DOHH2 (cell line): ENCODE measurements at regions not wholly inside any gene's neighbourhood (a gene's known extent, or its start where the extent isn't known, plus 50 kb on each side); places are given as distances from the start of the nearest gene placed in this dataset.
A peak's percentile ranks its signal among the peaks of the same experiment; 100 is the strongest.

Source experiments
- H3F3A ChIP-seq: fragments of 200-600 bp; sonication (generic), shearing (Covaris generic); 2 replicates; pipeline ENCODE4 v1.6.0; 2016; ENCODE audit warnings: antibody characterized with exemption, mild to moderate bottlenecking; ENCODE audit not compliant: control insufficient read depth, insufficient read depth
- H3K27ac ChIP-seq: fragments of 200-600 bp; sonication (generic); 2 replicates; pipeline ENCODE4 v1.5.1; 2014; ENCODE audit warnings: low read depth, mild to moderate bottlenecking, low read length, moderate library complexity
- H3K27me3 ChIP-seq: fragments of 200-600 bp; sonication (generic); 2 replicates; pipeline ENCODE4 v1.6.1; 2014; ENCODE audit warnings: mild to moderate bottlenecking, low read length, mixed read lengths; ENCODE audit not compliant: control insufficient read depth
- H3K36me3 ChIP-seq: fragments of 200-600 bp; sonication (generic); 2 replicates; pipeline ENCODE4 v1.6.1; 2014; ENCODE audit warnings: mild to moderate bottlenecking, low read length, moderate library complexity, mixed read lengths; ENCODE audit not compliant: control insufficient read depth
- H3K4me1 ChIP-seq: fragments of 200-600 bp; sonication (generic); 2 replicates; pipeline ENCODE4 v1.6.1; 2014; ENCODE audit warnings: mild to moderate bottlenecking, low read length, mixed read lengths; ENCODE audit not compliant: control insufficient read depth
- H3K4me2 ChIP-seq: fragments of 200-600 bp; sonication (generic); 2 replicates; pipeline ENCODE4 v1.6.0; 2014; ENCODE audit warnings: mild to moderate bottlenecking, low read length, moderate library complexity
- H3K4me3 ChIP-seq: fragments of 200-600 bp; sonication (generic); 2 replicates; pipeline ENCODE4 v1.5.1; 2014; ENCODE audit warnings: mild to moderate bottlenecking, low read length, mixed read lengths
- H3K79me2 ChIP-seq: fragments of 200-600 bp; sonication (generic); 2 replicates; pipeline ENCODE4 v1.6.1; 2014; ENCODE audit warnings: mild to moderate bottlenecking, low read length, mixed read lengths; ENCODE audit not compliant: control insufficient read depth
- H3K9me2 ChIP-seq: fragments of 200-600 bp; sonication (generic); replicated peaks from 2 replicates; pipeline ENCODE4 v1.6.1; 2014; ENCODE audit warnings: mild to moderate bottlenecking, low read length, mixed read lengths; ENCODE audit not compliant: control insufficient read depth
- H3K9me3 ChIP-seq: fragments of 200-600 bp; sonication (generic); 2 replicates; pipeline ENCODE4 v1.6.1; 2014; ENCODE audit warnings: antibody characterized with exemption, low read length, mixed read lengths; ENCODE audit not compliant: control insufficient read depth, insufficient read depth
- H4K20me1 ChIP-seq: fragments of 200-600 bp; sonication (generic); 2 replicates; pipeline ENCODE4 v1.6.0; 2014; ENCODE audit warnings: low read depth, mild to moderate bottlenecking, antibody characterized with exemption, low read length, moderate library complexity; ENCODE audit not compliant: control insufficient read depth, insufficient read depth
- EZH2phosphoT487 ChIP-seq: fragments of 200-600 bp; sonication (generic); IDR thresholded peaks from 2 replicates; pipeline ENCODE4 v1.6.1; 2017; ENCODE audit warnings: borderline replicate concordance, mild to moderate bottlenecking, antibody characterized with exemption, low read length, moderate library complexity, mixed read lengths
- TF ChIP-seq, protein P1 (sequence below): fragments of 200-600 bp; sonication (generic); IDR thresholded peaks from one replicate; pipeline ENCODE4 v1.5.1; 2014; ENCODE audit warnings: antibody characterized with exemption, mild to moderate bottlenecking, low read depth, low read length; ENCODE audit not compliant: poor library complexity, severe bottlenecking

DNA sequence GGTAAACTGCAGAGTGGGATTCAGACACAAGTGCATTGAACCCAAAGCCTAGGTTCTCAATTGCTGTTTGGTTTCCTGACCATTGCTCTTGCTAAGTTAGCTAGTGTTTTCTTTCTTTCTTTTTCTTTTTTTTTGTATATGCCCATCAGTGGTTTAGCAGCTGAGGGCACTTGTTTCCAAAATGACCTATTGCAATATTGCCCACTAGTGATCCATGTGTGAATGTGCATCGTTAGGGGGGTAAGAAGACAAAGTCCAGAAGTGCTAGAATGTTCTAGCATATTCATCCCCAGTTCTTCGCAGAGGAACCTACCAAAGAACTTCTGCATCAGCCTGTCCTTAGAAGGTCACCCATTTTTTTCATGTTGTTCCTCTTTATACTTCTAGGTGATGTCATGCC is 252.8 kb upstream of the GPR26 start:
- no peaks in the 10 kb centered on the region for H3K9me2 ChIP-seq
- no peaks in the 10 kb centered on the region for H3K27me3 ChIP-seq
- no peak overlapping the region for H3K27ac ChIP-seq
- H3K4me3 ChIP-seq, result no peak overlapping the region
- no peaks in the 10 kb centered on the region for H3K36me3 ChIP-seq
- TF ChIP-seq, protein P1, sequence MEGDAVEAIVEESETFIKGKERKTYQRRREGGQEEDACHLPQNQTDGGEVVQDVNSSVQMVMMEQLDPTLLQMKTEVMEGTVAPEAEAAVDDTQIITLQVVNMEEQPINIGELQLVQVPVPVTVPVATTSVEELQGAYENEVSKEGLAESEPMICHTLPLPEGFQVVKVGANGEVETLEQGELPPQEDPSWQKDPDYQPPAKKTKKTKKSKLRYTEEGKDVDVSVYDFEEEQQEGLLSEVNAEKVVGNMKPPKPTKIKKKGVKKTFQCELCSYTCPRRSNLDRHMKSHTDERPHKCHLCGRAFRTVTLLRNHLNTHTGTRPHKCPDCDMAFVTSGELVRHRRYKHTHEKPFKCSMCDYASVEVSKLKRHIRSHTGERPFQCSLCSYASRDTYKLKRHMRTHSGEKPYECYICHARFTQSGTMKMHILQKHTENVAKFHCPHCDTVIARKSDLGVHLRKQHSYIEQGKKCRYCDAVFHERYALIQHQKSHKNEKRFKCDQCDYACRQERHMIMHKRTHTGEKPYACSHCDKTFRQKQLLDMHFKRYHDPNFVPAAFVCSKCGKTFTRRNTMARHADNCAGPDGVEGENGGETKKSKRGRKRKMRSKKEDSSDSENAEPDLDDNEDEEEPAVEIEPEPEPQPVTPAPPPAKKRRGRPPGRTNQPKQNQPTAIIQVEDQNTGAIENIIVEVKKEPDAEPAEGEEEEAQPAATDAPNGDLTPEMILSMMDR, result peak; percentile 53
- TF ChIP-seq EZH2phosphoT487, result no peak
- H3F3A ChIP-seq, result no peaks in the 10 kb centered on the region
- H3K4me1 ChIP-seq, result no peaks in the 10 kb centered on the region
- H3K79me2 ChIP-seq, result no peaks in the 10 kb centered on the region
- no peaks in the 10 kb centered on the region for H4K20me1 ChIP-seq
- H3K9me3 ChIP-seq, result no peaks in the 10 kb centered on the region
- no peak overlapping the region for H3K4me2 ChIP-seq

DNA sequence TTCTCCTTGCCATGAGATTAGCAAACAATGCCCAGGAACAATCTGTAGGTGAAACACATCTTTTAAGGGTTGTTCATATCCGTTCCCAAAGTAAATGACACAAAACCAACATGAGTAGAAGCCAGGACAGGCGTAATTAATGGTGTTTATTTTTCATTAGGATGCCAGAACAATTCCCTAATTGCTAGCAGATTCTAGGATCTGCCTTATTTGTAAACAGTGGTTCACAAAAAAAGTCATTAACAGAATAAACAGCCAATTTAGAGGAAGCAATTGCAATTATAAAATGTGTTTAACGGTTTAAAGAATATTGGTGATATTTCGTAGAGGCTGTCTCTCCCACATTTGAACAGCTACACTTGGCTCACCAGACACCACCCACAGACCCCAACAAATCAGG is 250.6 kb upstream of the GPR26 start:
- Histone ChIP-seq H3K27me3 (no peaks in the 10 kb centered on the region), H3K36me3 (no peaks in the 10 kb centered on the region), H3F3A (no peaks in the 10 kb centered on the region), H3K27ac (no peak overlapping the region), H3K9me2 (no peaks in the 10 kb centered on the region), H3K4me1 (no peaks in the 10 kb centered on the region), H3K9me3 (no peaks in the 10 kb centered on the region), H3K4me2 (no peak overlapping the region), H4K20me1 (no peaks in the 10 kb centered on the region), H3K4me3 (no peak overlapping the region), H3K79me2 (no peaks in the 10 kb centered on the region)
- TF ChIP-seq EZH2phosphoT487, result no peak
- TF ChIP-seq, protein P1, result no peak

DNA sequence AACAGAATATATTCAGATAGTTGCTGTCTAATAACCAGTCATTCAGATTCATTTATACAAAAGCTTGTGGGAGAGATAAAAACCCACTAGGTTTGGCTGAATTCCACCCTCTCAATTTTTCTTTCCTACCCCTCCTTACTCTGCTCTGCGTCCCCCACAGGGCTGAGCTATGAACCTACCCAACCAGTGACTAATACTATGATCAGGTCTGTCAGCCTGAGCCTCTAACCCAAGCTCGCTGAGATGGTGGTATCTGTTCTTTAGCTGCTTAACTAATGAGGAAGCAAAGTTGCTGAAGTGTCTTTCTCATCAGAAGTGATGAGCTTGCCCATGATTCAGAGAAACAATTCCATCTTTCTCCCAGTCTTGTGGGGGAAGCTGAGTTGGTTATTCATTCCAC is 248.7 kb upstream of the GPR26 start:
- Histone ChIP-seq H4K20me1 (no peaks in the 10 kb centered on the region), H3K36me3 (no peaks in the 10 kb centered on the region), H3K4me1 (no peaks in the 10 kb centered on the region), H3K9me2 (no peaks in the 10 kb centered on the region), H3K79me2 (no peaks in the 10 kb centered on the region), H3K27ac (no peak overlapping the region), H3F3A (no peaks in the 10 kb centered on the region), H3K4me3 (no peak overlapping the region), H3K27me3 (no peaks in the 10 kb centered on the region), H3K9me3 (no peaks in the 10 kb centered on the region), H3K4me2 (no peak overlapping the region)
- no peak for TF ChIP-seq EZH2phosphoT487
- TF ChIP-seq, protein P1, result no peak

DNA sequence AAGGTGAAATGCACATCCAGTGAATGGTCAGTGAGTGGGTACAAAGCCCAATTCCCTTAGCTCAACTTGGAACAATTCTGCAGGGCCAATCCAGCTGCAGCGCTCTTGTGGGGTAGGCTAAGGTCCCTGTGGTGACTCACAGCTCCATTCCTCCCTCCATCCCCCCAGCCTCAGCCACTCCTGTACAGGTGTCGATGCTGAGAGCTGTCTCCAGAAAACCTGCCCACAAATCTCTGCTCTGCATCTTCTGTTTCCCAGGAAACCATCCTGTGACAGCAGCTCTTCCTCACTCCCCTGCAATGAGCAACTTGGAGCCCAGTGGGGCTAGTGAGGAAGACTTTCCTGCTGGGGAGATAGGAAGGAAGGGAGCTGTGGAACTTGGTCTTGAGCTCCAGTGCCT is 244.7 kb upstream of the GPR26 start:
- Histone ChIP-seq H3K4me3 (no peak overlapping the region), H3K4me1 (no peaks in the 10 kb centered on the region), H4K20me1 (no peaks in the 10 kb centered on the region), H3K9me3 (no peaks in the 10 kb centered on the region), H3F3A (no peaks in the 10 kb centered on the region), H3K79me2 (no peaks in the 10 kb centered on the region), H3K4me2 (no peak overlapping the region), H3K9me2 (no peaks in the 10 kb centered on the region), H3K36me3 (no peaks in the 10 kb centered on the region), H3K27me3 (no peaks in the 10 kb centered on the region), H3K27ac (no peak overlapping the region)
- TF ChIP-seq, protein P1, result no peak
- no peak for TF ChIP-seq EZH2phosphoT487
